Astrocyte (in vitro differentiated cells and primary cell): ENCODE measurements at regions not wholly inside any gene's neighbourhood (a gene's known extent, or its start where the extent isn't known, plus 50 kb on each side); places are given as distances from the start of the nearest gene placed in this dataset.

Source experiments
- CTCF ChIP-seq: IDR thresholded peaks from 2 replicates; pipeline ENCODE4 v1.5.1; 2011; ENCODE audit warnings: low read depth, mild to moderate bottlenecking, inconsistent platforms, low read length, moderate library complexity; ENCODE audit not compliant: insufficient read depth
- EZH2 ChIP-seq: IDR thresholded peaks from 2 replicates; pipeline ENCODE4 v1.6.1; 2012; ENCODE audit warnings: mild to moderate bottlenecking, low read length, inconsistent platforms; ENCODE audit not compliant: insufficient read depth

GRCh38 chr16:29290631-29291247 is 115.8 kb downstream of the NPIPB11 start:
- no peak for TF ChIP-seq CTCF
- no peak for TF ChIP-seq EZH2
